ENCODE measurements at regions not wholly inside any gene's neighbourhood (a gene's known extent, or its start where the extent isn't known, plus 50 kb on each side); places are given as distances from the start of the nearest gene placed in this dataset.
"Not testable (repeated sequence)": the region's sequence is repeated elsewhere in the genome, so short reads cannot be mapped to it uniquely, and the experiment has no call there.

DNA sequence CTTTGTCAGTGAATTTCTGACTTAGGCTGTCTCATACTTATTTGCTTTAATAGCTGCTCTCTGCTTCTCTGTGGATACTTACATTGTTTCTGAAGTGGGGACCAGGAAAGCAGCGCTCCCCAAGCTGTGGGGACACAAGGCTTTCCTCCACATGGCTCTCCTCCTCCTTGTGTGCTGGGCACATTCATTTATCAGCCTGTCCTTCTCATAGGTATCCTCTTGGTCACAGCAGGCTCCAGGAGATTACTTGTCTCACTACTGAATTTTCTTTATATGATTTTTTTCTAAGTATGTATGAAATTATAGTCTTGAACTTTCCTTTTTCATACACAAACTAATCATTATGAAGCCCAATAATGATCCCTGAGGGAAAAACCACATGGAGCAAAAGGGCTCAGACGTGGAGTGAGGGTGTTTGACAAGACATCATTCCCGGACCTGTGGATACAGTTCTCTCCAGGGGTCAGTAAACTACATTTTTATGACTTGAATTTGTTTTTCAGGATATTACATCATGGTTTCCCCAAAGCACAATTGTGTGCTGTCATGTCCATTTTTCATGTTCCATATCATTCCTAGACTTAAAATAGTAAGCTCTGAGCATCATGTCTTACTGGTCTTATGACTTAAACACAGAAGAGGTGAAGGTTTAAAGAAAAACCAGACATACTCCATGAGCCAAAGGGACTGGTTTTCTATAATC, 234.5 kb downstream of the PCSK1 start:
- no peak for DNase-seq

DNA sequence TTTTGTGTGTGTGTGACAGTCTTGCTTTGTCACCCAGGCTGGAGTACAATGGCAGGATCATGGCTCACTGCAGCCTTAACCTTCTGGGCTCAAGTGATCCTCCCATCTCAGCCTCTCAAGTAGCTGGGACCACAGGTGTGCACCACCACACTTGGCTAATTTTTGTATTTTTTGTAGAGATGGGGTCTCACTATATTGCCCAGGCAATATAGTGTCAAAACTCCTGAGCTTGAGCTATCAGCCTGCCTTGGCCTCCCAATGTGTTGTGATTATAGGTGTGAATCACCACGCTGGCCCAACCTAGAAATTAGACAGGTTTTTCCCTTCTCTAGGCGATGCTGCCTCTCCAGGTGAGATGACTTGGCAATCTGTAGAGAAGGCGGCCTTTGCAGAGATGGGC, 235.3 kb downstream of the PCSK1 start:
- DNase-seq: not testable (repeated sequence)

DNA sequence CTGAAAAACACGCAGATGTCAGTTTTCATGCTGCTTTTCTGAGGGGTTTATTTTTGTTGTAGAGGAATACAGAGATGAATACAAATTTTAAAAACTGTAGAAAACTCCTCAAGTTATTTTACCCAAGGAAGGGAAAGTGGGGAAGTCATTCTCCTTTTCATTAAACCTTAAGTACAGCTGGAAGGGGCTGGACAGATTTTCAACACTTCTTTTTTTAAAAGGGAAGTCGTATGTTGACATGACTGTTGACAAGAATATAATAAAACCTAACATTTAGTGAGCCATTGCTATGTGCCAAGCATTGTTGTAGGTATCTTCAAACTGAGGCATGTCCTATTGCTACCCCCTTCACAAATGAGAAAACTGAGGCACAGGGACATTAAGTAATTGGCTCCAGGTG, 235.7 kb upstream of the ELL2 start:
- peak; percentile 70 for DNase-seq

DNA sequence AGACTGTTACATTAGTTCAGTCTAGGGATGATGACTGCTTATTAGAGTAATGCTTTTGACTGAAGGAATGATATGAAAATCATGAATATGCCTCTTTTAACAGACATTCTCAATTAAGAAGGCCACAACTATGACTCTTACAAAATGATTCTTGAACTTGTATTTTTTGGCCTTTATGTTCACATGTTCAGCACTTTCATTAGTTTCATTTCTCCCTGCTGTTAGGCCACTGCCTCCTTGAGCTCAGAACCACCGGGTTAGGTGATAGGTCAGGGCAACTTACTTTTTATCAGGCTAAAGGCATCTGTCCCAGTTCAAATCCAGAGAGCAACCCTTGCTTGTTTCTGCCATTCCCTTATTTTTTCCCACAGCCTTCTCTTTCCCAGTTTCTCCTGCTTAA, 235.2 kb upstream of the ELL2 start:
- DNase-seq: peak; percentile 71

- no peak for DNase-seq
Measured at GRCh38 chr5:96196407-96196806, 234.8 kb upstream of the ELL2 start.

DNA sequence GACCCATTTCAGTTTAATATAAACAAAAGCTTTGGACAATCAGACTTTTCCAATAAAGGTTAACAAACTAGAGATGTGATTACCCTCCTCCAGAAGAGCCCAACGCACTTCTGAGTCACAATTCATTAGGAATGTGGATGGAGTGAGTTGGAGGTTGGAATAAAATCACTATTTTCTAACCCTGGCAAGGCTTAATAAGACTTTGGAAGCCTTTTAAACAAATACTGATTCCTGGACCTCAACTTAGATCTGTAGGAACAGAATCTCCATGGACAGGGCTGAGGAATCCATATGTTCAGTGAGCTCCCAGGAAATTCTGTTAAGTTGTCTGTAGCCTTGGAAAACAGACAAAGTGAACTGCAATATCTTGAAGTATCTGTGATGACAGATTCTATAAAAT, 233.5 kb upstream of the ELL2 start:
- DNase-seq: no peak

GRCh38 chr5:96194593-96194992, 232.9 kb upstream of the ELL2 start:
- DNase-seq: no peak

DNA sequence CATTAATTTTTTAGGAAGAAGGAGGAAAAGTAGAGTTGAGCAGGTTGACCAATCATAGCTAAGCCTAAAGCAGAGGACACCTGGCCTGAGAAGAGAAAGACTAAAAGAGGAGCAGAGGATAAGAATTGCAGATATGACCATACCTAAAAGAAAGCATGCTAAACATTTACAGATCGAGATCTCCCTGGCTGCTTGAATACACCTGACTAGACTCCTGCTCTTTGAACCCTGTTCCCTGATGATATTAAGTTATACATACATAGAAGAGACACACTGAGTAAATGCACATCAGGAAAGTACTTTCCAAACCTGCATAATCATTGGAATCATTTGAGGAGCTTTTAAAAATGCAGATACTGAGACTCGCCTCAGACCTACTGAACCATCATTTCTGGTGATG, 232.3 kb upstream of the ELL2 start:
- DNase-seq: no peak

GRCh38 chr5:96189987-96190386, 228.3 kb upstream of the ELL2 start:
- no peak for DNase-seq

GRCh38 chr5:96189028-96189826, 227.6 kb upstream of the ELL2 start:
- no peak for DNase-seq

GRCh38 chr5:96187309-96188027, 225.8 kb upstream of the ELL2 start:
- no peak for DNase-seq

DNA sequence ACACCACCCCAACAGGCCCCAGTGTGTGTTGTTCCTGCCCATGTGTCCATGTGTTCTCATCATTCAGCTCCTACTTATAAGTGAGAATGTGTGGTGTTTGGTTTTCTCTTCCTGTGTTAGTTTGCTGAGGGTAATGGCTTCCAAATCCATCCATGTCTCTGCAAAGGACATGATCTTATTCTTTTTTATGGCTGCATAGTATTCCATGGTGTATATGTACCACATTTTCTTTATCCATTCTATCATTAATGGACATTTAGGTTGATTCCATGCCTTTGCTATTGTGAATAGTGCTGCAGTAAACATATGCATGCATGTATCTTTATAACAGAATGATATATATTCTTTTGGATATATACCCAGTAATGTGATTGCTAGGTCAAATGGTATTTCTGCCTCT, 222.9 kb upstream of the ELL2 start:
- DNase-seq: not testable (repeated sequence)

- DNase-seq: peak; percentile 42
Measured at GRCh38 chr5:96180684-96181435, 219.2 kb upstream of the ELL2 start.

- peak; percentile 62 for DNase-seq
Measured at GRCh38 chr5:96177303-96177869, 215.7 kb upstream of the ELL2 start.

DNA sequence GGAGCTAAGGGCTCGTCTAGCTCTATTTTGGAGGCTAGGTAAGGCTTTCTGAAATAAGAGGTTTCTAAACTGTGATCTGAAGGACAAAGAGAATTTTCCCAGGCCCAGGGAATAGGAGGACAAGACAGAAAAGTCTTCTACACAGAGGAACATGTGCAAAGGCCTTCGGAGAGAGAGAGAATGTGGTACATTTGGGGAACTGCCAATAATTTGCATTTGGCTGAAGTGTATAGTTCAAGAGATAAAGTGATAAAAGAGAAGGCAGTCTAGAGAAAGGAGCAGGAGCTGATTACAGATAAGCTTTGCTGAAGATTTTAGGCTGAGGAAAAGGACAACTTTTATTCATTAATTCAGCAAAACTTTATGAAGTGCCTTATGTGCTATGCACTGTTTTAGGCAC, 214.4 kb upstream of the ELL2 start:
- no peak for DNase-seq

DNA sequence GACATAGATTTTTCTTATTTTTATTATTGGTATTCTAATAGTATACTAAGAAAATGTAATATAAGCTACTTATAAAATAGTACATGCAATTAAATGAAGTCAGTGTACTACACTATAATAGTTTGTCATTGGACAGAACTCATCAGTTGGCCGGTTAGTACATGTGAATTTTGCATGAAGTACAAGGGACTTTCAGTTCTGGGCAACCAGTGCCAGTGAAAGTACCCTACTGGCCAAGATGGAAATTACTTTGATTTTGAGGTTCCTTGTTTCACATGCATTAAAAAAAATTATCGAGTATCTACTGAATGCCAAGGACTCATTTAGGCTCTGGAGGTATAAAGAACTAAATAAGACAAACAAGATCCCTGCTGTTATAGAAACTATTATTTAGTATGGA, 213.4 kb upstream of the ELL2 start:
- DNase-seq: peak; percentile 46

DNA sequence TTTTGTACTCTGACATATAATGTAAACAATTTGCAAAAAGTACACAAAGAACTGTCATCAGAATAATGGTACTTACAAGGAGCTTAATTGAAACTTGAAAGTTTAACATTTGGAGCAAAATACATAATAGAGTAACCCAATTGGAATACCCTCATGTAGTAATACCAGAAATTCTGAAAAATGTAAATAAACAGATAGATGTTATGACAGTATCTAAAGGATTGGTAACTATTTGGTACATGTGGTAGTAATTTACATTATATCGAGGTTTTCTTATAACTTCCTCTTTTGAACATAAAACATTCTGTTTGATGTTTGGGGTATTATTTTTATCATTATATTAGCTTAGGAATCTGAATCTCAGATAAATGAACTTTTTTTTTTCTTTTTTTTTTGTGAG, 211.7 kb upstream of the ELL2 start:
- no peak for DNase-seq

- no peak for DNase-seq
Measured at GRCh38 chr5:96172436-96172835, 210.8 kb upstream of the ELL2 start.

DNA sequence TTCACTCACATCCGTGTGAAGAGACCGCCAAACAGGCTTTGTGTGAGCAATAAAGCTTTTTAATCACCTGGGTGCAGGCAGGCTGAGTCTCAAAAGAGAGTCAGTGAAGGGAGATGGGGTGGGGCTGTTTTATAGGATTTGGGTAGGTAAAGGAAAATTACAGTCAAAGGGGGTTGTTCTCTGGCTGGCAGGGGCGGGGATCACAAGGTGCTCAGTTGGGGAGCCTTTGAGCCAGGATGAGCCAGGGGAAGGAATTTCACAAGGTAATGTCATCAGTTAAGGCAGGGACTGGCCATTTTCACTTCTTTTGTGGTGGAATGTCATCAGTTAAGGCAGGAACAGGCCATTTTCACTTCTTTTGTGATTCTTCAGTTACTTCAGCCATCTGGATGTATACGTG, 210.3 kb upstream of the ELL2 start:
- not testable (repeated sequence) for DNase-seq

DNA sequence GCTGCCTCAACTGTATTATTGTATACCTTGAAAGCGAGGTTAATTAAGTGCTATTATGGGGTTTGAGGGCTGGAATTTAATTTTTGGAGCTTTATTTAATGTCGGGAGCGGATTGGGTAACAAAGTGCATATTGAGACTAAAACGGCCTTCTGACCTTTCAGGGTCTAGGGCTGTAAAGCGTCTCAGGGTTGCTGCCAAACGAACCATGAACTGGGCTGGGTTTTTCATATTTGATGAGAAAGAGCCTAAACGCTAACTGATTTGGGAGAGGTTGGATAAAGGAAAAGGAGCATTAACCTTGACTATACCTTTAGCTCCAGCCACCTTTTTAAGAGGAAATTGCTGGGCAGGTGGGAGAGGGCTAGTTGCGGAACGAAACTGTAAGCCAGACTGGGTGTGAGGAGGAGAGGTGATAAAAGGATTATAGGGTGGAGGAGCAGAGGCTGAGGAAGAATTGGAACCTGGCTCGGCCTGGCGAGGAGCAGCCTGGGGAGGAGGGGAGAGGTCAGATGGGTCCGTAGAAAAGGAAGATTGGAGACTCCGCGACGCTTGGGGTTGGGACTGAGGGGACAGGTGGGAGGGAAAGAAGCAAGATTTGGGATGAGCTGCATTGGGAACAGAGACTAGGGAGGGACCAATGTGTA, 209.0 kb upstream of the ELL2 start:
- DNase-seq: not testable (repeated sequence)

DNA sequence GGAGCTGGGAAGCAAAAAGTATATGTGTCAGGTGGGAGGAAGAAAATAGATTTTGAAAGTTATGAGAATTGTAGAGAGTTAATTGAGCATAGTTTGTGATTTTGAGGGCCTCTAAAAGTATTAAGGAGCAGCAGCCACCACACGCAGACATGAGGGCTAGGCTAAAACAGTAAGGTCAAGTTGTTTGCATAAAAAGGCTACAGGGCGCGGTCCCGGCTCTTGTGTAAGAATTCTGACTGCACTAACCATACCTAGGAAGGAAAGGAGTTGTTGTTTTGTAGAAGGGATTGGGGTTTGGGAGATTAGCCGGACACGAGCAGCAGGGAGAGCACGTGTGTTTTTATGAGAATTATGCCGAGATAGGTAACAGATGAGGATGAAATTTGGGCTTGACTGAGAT, 207.2 kb upstream of the ELL2 start:
- not testable (repeated sequence) for DNase-seq

GRCh38 chr5:96159043-96159442, 197.4 kb upstream of the ELL2 start:
- DNase-seq: no peak
